Astrocyte (in vitro differentiated cells and primary cell): ENCODE measurements at regions not wholly inside any gene's neighbourhood (a gene's known extent, or its start where the extent isn't known, plus 50 kb on each side); places are given as distances from the start of the nearest gene placed in this dataset.

ENCODE experiments used
- DNase-seq: peaks from one replicate; pipeline ENCODE4 v3.0.0-alpha.2; 2010; ENCODE audit warnings: low read depth
- FAIRE-seq: peaks from 2 replicates; lab custom pipeline; 2011; peaks lifted over from hg19 to GRCh38; lab: Jason Lieb, UNC
- H2AFZ ChIP-seq: 2 replicates; pipeline ENCODE4 v1.6.0; 2012; ENCODE audit warnings: low read depth, low read length, inconsistent platforms
- H3K27ac ChIP-seq: 2 replicates; pipeline ENCODE4 v1.5.1; 2011; ENCODE audit warnings: low read depth, low read length, inconsistent platforms
- H3K27me3 ChIP-seq: 2 replicates; pipeline ENCODE4 v1.6.0; 2011; ENCODE audit warnings: low read length, inconsistent platforms; ENCODE audit not compliant: insufficient read depth
- H3K36me3 ChIP-seq: 2 replicates; pipeline ENCODE4 v1.5.1; 2011; ENCODE audit warnings: low read length, inconsistent platforms; ENCODE audit not compliant: insufficient read depth
- H3K4me1 ChIP-seq: 2 replicates; pipeline ENCODE4 v1.5.1; 2011; ENCODE audit warnings: low read length, inconsistent platforms; ENCODE audit not compliant: insufficient read depth
- H3K4me2 ChIP-seq: 2 replicates; pipeline ENCODE4 v1.6.0; 2012; ENCODE audit warnings: low read length, inconsistent platforms
- H3K4me3 ChIP-seq: 2 replicates; pipeline ENCODE4 v1.5.1; 2011; ENCODE audit warnings: low read depth, mild to moderate bottlenecking, low read length, inconsistent platforms; ENCODE audit not compliant: insufficient read depth
- H3K79me2 ChIP-seq: 2 replicates; pipeline ENCODE4 v1.6.0; 2012; ENCODE audit warnings: mild to moderate bottlenecking, low read length, inconsistent platforms; ENCODE audit not compliant: insufficient read depth
- H3K9ac ChIP-seq: 2 replicates; pipeline ENCODE4 v1.6.0; 2012; ENCODE audit warnings: mild to moderate bottlenecking, low read length, inconsistent platforms
- H3K9me3 ChIP-seq: 2 replicates; pipeline ENCODE4 v1.5.1; 2012; ENCODE audit warnings: low read depth, mild to moderate bottlenecking, low read length, inconsistent platforms; ENCODE audit not compliant: insufficient read depth
- H4K20me1 ChIP-seq: 2 replicates; pipeline ENCODE4 v1.6.0; 2012; ENCODE audit warnings: low read length, inconsistent platforms; ENCODE audit not compliant: insufficient read depth
- H3K27ac Mint-ChIP-seq: one replicate; pipeline ENCODE4 v1.8.0; 2021; ENCODE audit warnings: mild to moderate bottlenecking, mixed read lengths; ENCODE audit not compliant: unreplicated experiment
- H3K27me3 Mint-ChIP-seq: one replicate; pipeline ENCODE4 v1.8.0; 2021; ENCODE audit warnings: low read depth, mixed read lengths; ENCODE audit not compliant: unreplicated experiment
- H3K36me3 Mint-ChIP-seq: one replicate; pipeline ENCODE4 v1.8.0; 2021; ENCODE audit warnings: low read depth, mixed read lengths; ENCODE audit not compliant: unreplicated experiment
- H3K4me1 Mint-ChIP-seq: one replicate; pipeline ENCODE4 v1.8.0; 2021; ENCODE audit warnings: low read depth, mixed read lengths; ENCODE audit not compliant: unreplicated experiment
- H3K4me3 Mint-ChIP-seq: one replicate; pipeline ENCODE4 v1.8.0; 2021; ENCODE audit warnings: mild to moderate bottlenecking, moderate library complexity, mixed read lengths; ENCODE audit not compliant: unreplicated experiment
- H3K9me3 Mint-ChIP-seq: one replicate; pipeline ENCODE4 v1.8.0; 2021; ENCODE audit warnings: mild to moderate bottlenecking, mixed read lengths; ENCODE audit not compliant: unreplicated experiment
- CTCF ChIP-seq: IDR thresholded peaks from 2 replicates; pipeline ENCODE4 v1.5.1; 2011; ENCODE audit warnings: low read depth, mild to moderate bottlenecking, inconsistent platforms, low read length, moderate library complexity; ENCODE audit not compliant: insufficient read depth
- EZH2 ChIP-seq: IDR thresholded peaks from 2 replicates; pipeline ENCODE4 v1.6.1; 2012; ENCODE audit warnings: mild to moderate bottlenecking, low read length, inconsistent platforms; ENCODE audit not compliant: insufficient read depth

GRCh38 chr7:108808549-108809266, 239.0 kb downstream of the DNAJB9 start:
- Mint-ChIP-seq H3K4me3 (no peak overlapping the region), H3K27me3 (peaks cover 4% of the 10 kb centered on the region), H3K36me3 (no peaks in the 10 kb centered on the region), H3K27ac (no peak overlapping the region), H3K9me3 (no peaks in the 10 kb centered on the region), H3K4me1 (no peaks in the 10 kb centered on the region)
- Histone ChIP-seq H3K9ac (no peak overlapping the region), H3K9me3 (no peaks in the 10 kb centered on the region), H3K4me2 (no peak overlapping the region), H3K27ac (no peak overlapping the region), H3K4me1 (no peaks in the 10 kb centered on the region), H3K27me3 (no peaks in the 10 kb centered on the region), H3K4me3 (no peak overlapping the region), H3K36me3 (no peaks in the 10 kb centered on the region), H4K20me1 (no peaks in the 10 kb centered on the region), H2AFZ (no peak overlapping the region), H3K79me2 (no peaks in the 10 kb centered on the region)
- TF ChIP-seq EZH2 (no peak), CTCF (no peak)
- no peak for FAIRE-seq
- DNase-seq = no peak

GRCh38 chr7:108809356-108809755, 239.7 kb downstream of the DNAJB9 start:
- no peaks in the 10 kb centered on the region for H3K4me1 ChIP-seq
- H3K79me2 ChIP-seq = no peaks in the 10 kb centered on the region
- Mint-ChIP-seq H3K4me1 (no peaks in the 10 kb centered on the region), H3K36me3 (no peaks in the 10 kb centered on the region), H3K9me3 (no peaks in the 10 kb centered on the region), H3K27me3 (peaks cover 4% of the 10 kb centered on the region), H3K4me3 (no peak overlapping the region), H3K27ac (no peak overlapping the region)
- no peak overlapping the region for H3K4me3 ChIP-seq
- no peak overlapping the region for H3K4me2 ChIP-seq
- no peak for TF ChIP-seq CTCF
- no peak overlapping the region for H3K27ac ChIP-seq
- DNase-seq (no peak), FAIRE-seq (no peak)
- no peaks in the 10 kb centered on the region for H3K9me3 ChIP-seq
- no peaks in the 10 kb centered on the region for H4K20me1 ChIP-seq
- no peak overlapping the region for H3K9ac ChIP-seq
- H3K36me3 ChIP-seq = no peaks in the 10 kb centered on the region
- H3K27me3 ChIP-seq = no peaks in the 10 kb centered on the region
- no peak overlapping the region for H2AFZ ChIP-seq

GRCh38 chr7:108810756-108811385, 241.2 kb downstream of the DNAJB9 start:
- Histone ChIP-seq H3K27ac (no peak overlapping the region), H3K27me3 (no peaks in the 10 kb centered on the region), H4K20me1 (no peaks in the 10 kb centered on the region), H3K36me3 (no peaks in the 10 kb centered on the region), H3K79me2 (no peaks in the 10 kb centered on the region), H3K9ac (no peak overlapping the region), H2AFZ (no peak overlapping the region), H3K4me1 (no peaks in the 10 kb centered on the region), H3K4me3 (no peak overlapping the region), H3K9me3 (no peaks in the 10 kb centered on the region), H3K4me2 (no peak overlapping the region)
- Mint-ChIP-seq H3K36me3 (no peaks in the 10 kb centered on the region), H3K27me3 (peaks cover 2% of the 10 kb centered on the region), H3K4me1 (no peaks in the 10 kb centered on the region), H3K4me3 (no peak overlapping the region), H3K27ac (no peak overlapping the region), H3K9me3 (no peaks in the 10 kb centered on the region)
- DNase-seq = no peak
- FAIRE-seq = no peak
- TF ChIP-seq CTCF (no peak), EZH2 (no peak)
